Epithelial cell of esophagus (primary cell): ENCODE measurements at regions not wholly inside any gene's neighbourhood (a gene's known extent, or its start where the extent isn't known, plus 50 kb on each side); places are given as distances from the start of the nearest gene placed in this dataset.
"Not testable (repeated sequence)": the region's sequence is repeated elsewhere in the genome, so short reads cannot be mapped to it uniquely, and the experiment has no call there.

Experiments
- DNase-seq: peaks from one replicate; pipeline ENCODE4 v3.0.0; 2010; ENCODE audit warnings: low read depth
- H3K4me3 ChIP-seq: 2 replicates; pipeline ENCODE4 v1.5.1; 2011; ENCODE audit warnings: mild to moderate bottlenecking, low read length, control low read depth
- TF ChIP-seq, protein P1 (sequence below): IDR thresholded peaks from 2 replicates; pipeline ENCODE4 v1.5.1; 2011; ENCODE audit warnings: low read depth, mild to moderate bottlenecking, low read length, control low read depth, inconsistent platforms; ENCODE audit not compliant: insufficient read depth; ENCODE audit errors: missing control alignments

DNA sequence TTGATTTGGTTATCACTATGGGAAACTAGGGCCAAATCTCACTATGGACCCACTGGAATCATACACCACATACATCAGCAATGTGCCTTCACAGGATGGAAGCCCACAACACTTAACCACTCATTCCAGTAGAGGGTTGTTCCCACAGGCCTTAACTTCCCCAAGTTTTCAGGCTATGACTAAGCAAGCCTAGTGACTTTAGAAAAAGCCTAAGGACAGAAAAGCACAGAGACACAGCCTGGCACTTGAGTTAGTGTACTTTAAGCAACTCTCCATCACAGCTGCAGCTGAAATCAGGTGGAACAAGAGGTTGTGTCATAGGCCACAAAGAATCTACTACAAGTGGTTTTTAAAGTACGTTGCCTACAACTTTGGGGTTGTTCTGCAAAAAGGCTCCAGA lies 128.7 kb downstream of the LRRN1 start:
- TF ChIP-seq, protein P1, sequence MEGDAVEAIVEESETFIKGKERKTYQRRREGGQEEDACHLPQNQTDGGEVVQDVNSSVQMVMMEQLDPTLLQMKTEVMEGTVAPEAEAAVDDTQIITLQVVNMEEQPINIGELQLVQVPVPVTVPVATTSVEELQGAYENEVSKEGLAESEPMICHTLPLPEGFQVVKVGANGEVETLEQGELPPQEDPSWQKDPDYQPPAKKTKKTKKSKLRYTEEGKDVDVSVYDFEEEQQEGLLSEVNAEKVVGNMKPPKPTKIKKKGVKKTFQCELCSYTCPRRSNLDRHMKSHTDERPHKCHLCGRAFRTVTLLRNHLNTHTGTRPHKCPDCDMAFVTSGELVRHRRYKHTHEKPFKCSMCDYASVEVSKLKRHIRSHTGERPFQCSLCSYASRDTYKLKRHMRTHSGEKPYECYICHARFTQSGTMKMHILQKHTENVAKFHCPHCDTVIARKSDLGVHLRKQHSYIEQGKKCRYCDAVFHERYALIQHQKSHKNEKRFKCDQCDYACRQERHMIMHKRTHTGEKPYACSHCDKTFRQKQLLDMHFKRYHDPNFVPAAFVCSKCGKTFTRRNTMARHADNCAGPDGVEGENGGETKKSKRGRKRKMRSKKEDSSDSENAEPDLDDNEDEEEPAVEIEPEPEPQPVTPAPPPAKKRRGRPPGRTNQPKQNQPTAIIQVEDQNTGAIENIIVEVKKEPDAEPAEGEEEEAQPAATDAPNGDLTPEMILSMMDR, result no peak
- no peak overlapping the region for H3K4me3 ChIP-seq
- DNase-seq, result no peak

DNA sequence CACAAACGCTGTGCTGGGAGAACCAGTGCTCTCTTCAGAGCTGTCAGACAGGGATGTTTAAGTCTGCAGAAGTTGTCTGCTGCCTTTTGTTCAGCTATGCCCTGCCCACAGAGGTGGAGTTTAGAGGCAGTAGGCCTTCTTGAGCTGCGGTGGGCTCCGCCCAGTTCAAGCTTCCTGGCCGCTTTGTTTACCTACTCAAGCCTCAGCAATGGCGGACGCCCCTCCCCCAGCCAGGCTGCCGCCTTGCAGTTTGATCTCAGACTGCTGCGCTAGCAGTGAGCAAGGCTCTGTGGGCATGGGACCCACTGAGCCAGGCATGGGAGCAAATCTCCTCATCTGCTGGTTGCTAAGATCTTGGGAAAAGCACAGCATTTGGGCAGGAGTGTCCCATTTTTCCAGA lies 142.1 kb downstream of the LRRN1 start:
- not testable (repeated sequence) for DNase-seq, H3K4me3 ChIP-seq

DNA sequence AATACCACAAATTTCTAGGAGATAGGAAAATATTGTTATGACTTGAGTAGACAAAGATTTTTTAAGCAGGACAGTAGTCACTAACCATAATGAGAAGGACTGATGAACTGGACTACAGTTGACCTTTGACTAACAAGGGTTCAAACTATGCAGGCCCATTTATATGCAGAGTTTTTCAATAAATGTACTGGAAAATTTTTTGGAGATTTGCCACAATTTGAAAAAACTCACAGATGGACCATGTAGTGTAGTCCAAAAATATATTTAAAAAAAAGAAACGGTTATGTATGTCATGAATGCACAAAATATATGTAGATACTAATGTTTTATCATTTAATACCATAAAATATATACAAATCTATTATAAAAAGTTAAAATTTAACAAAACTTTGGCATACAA lies 151.8 kb downstream of the LRRN1 start:
- TF ChIP-seq, protein P1, result no peak
- no peak for DNase-seq
- no peak overlapping the region for H3K4me3 ChIP-seq

DNA sequence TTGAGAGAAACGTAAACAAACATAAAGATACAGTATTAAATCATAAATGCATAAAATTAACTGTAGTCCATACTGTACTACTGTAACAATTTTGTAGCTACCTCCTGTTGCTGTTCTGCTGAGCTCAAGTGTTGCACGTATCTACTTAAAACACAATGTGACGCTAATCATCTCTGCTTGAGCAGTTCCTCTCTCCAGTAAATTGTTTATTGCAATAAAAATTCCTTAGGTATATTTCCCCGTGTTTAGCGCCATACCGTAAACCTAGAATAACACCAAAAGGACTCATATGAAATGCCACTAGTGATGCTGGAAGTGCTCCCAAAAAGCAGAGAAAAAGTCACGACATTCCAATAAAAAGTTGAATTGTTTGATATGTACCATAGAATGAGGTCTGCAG lies 152.3 kb downstream of the LRRN1 start:
- no peak overlapping the region for H3K4me3 ChIP-seq
- TF ChIP-seq, protein P1, result no peak
- DNase-seq, result no peak

DNA sequence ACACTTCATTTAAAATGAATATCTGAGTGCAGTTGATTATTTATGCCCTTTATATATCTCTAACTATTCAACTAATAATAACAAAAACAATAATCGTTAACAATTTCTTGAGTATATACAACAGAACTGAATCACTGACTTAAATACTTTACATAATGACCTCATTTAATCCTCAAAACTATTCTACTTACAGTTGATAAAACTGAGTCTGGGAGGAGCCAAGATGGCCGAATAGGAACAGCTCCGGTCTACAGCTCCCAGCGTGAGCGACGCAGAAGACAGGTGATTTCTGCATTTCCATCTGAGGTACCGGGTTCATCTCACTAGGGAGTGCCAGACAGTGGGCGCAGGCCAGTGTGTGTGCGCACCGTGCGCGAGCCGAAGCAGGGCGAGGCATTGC lies 163.6 kb downstream of the LRRN1 start:
- peak; percentile 6 for DNase-seq
- H3K4me3 ChIP-seq, result peak overlapping the region; percentile 35

DNA sequence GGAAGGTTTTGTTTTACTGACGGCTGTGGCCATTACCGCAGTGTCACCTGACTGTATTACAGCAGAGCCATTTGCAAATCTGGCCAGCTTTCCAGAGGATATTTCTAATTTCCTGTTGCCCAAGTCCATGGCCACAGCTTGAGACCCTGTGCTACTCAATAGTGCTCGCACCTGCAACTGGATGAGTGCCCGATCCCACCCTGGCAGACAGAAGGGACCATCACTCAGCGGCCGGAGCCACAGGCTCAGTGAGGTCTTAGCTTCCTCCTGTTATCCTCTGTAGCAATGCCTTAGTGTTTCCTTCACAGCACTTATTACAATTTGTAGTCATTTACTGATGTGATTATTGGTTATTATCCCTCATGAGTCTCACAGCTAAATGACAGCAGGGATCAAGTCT lies 184.8 kb downstream of the LRRN1 start:
- TF ChIP-seq, protein P1, result no peak
- no peak overlapping the region for H3K4me3 ChIP-seq
- DNase-seq, result no peak

DNA sequence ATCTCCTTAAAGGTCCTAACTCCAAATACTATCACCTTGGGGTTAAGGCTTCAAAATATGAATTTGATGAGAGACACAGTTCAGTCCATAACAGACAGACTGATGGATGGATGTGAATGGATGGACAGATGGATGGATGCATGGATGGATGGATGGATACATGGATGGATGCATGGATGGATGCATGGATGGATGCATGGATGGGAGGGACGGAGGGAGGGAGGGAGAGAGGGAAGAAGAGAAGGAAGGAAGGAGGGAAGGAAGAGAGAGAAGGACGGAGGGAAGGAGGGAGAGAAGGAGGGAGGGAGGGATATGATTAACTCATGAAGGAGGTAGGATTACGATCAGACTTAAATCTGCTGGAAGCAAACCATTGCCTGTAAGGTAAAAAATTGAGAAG lies 192.4 kb downstream of the LRRN1 start:
- DNase-seq, result no peak
- TF ChIP-seq, protein P1, result no peak
- H3K4me3 ChIP-seq, result no peak overlapping the region

DNA sequence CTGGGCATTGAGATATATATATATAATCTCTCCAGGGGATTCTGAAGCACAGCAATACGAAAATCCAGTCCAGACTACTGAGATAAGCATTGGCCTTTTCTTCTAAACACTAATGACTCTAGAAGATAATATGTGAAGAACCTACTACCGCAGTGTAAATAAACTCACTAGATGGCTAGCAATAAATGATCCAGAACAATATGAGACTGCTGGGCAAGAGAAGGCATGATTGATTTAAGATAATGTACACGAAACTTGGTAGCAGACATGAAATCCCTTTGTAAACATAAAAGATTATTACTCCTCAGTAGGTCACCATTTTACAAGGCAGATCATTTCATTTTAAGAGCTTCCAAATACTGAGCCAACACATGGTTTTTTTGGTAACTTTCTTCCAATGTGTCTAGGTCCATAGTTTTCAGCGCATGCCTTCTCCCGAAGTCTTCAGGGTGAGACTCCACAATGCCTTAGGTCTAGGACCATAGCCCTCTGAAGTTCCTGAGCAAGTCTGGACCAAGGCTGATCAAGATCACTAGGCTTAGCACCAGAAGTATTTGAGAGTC lies 193.2 kb downstream of the LRRN1 start:
- TF ChIP-seq, protein P1, result no peak
- no peak for DNase-seq
- H3K4me3 ChIP-seq, result no peak overlapping the region
